ENCODE measurements at regions not wholly inside any gene's neighbourhood (a gene's known extent, or its start where the extent isn't known, plus 50 kb on each side); places are given as distances from the start of the nearest gene placed in this dataset.

GRCh38 chr5:179497636-179498340 is 52.6 kb upstream of the RUFY1 start:
- Histone ChIP-seq H3K9me2 (ENCODE audit: insufficient read depth, low read length) (no peaks in the 10 kb centered on the region), H3K4me1 (ENCODE audit: insufficient read depth, low read length, poor library complexity, severe bottlenecking) (no peaks in the 10 kb centered on the region), H3K79me2 (ENCODE audit: insufficient read depth, low read depth, low read length) (no peaks in the 10 kb centered on the region), H3K4me3 (ENCODE audit: low read depth, low read length, poor library complexity, severe bottlenecking) (no peak overlapping the region), H3K27ac (ENCODE audit: low read depth, low read length, poor library complexity, severe bottlenecking) (no peak overlapping the region), H4K20me1 (ENCODE audit: insufficient read depth, low read length) (no peaks in the 10 kb centered on the region), H3K4me2 (ENCODE audit: low read length) (no peak overlapping the region), H2AFZ (ENCODE audit: low read length) (no peak overlapping the region), H3K36me3 (ENCODE audit: insufficient read depth, low read length) (no peaks in the 10 kb centered on the region), H3K9me3 (ENCODE audit: low read length) (no peaks in the 10 kb centered on the region)
- ChIA-PET POLR2A (no interaction called here), CTCF (ENCODE audit: unreplicated experiment) (interaction anchor here (0.6 kb wide), 1 partner anchor 45 kb away, joined by 3 read pairs; no protein-coding TSS in a partner anchor)
- no peak for DNase-seq (ENCODE audit: low spot score)
- no TSS peak for BruUV-seq (replicated peaks)
- TF ChIP-seq EZH2phosphoT487 (IDR thresholded peaks at IDR 0.05; ENCODE audit: borderline replicate concordance, low read depth, low read length) (no peak), CTCF (conservative IDR thresholded peaks at IDR 0.05; ENCODE audit: low read length) (no peak)
- intact Hi-C loops (cut with micrococcal nuclease; ENCODE audit: unreplicated experiment): no loop called here

GRCh38 chr5:179495906-179496455 is 54.4 kb upstream of the RUFY1 start:
- CTCF ChIA-PET (ENCODE audit: unreplicated experiment): no interaction called here
- Histone ChIP-seq H3K4me2 (ENCODE audit: low read length) (no peak overlapping the region), H3K79me2 (ENCODE audit: insufficient read depth, low read depth, low read length) (no peaks in the 10 kb centered on the region), H3K27ac (ENCODE audit: low read depth, low read length, poor library complexity, severe bottlenecking) (no peak overlapping the region), H3K9me3 (ENCODE audit: low read length) (no peaks in the 10 kb centered on the region), H3K9me2 (ENCODE audit: insufficient read depth, low read length) (no peaks in the 10 kb centered on the region), H3K4me1 (ENCODE audit: insufficient read depth, low read length, poor library complexity, severe bottlenecking) (no peaks in the 10 kb centered on the region), H4K20me1 (ENCODE audit: insufficient read depth, low read length) (no peaks in the 10 kb centered on the region), H3K4me3 (ENCODE audit: low read depth, low read length, poor library complexity, severe bottlenecking) (no peak overlapping the region), H2AFZ (ENCODE audit: low read length) (no peak overlapping the region), H3K36me3 (ENCODE audit: insufficient read depth, low read length) (no peaks in the 10 kb centered on the region)
- DNase-seq (ENCODE audit: low spot score): no peak
- no TSS peak for BruUV-seq (replicated peaks)
- POLR2A ChIA-PET: interaction anchor here (0.5 kb wide), 1 partner anchor 1548 kb away, joined by 3 read pairs; no protein-coding TSS in a partner anchor
- TF ChIP-seq CTCF (conservative IDR thresholded peaks at IDR 0.05; ENCODE audit: low read length) (0 out of 2 replicates have a peak, but pooled peaks have one; percentile 33), EZH2phosphoT487 (IDR thresholded peaks at IDR 0.05; ENCODE audit: borderline replicate concordance, low read depth, low read length) (no peak)
- intact Hi-C loops (cut with micrococcal nuclease; ENCODE audit: unreplicated experiment): no loop called here

Data from OCI-LY7 (cell line).